HT-29 (cell line): ENCODE measurements at regions not wholly inside any gene's neighbourhood (a gene's known extent, or its start where the extent isn't known, plus 50 kb on each side); places are given as distances from the start of the nearest gene placed in this dataset.

Experiments used
- DNase-seq: peaks from one replicate; pipeline ENCODE4 v3.0.0-alpha.2; 2015; ENCODE audit warnings: low spot score

DNA sequence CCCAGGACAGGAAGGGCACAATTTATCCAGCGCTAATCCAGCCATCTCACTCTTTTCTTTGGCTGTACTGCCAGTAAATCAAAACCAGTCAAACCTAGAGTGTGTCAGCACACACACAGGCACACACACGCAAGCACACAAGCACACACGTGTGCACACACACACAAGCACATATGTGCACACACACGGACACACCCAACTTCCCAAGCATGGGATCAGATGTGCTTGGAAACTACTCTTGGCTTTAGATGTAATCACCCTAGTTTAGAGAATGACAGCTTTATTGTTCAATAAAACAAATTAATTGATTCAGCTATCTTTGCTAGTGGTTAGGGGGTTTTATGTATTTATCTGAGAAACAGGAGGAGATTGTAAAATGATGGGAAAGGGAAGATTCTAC, 615.0 kb upstream of the MKI67 start:
- DNase-seq = no peak

DNA sequence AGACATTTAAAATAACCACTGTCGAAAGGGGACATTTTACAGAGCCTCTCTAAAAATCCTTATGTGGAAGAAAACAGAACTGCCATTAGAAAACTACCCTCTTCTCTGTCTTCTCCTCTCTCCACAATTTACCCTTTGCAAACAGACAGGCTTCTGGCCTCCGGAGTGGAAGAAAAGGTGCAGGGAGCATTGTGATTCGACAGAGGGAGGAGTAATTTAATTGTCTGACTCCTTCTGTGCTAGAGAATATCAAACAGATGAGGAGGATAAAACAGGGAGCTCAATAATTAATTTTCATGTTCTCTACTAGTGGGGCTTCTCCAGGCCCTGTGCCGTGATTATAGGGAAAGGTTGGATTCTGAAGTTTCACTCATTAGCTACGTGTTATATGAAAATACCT, 615.5 kb upstream of the MKI67 start:
- no peak for DNase-seq

DNA sequence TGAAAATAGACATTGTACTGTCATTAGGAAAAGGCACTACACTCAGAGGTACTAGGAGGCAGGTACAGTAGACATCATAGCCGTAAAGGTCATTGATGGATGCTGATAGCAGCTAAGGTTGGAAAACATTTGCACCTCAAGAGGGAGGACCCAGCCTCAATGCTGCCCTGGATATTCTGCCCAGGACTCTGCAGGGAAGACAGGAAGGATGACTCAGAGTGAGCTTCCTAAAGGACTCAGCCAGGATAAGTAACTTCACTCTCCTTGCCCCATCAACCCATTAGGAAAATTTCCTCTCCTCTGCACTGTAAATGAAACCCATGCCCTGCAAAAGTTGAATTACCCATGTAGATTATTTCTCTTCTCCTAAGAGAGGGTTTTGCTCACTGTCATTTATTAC, 617.9 kb upstream of the MKI67 start:
- DNase-seq = no peak

DNA sequence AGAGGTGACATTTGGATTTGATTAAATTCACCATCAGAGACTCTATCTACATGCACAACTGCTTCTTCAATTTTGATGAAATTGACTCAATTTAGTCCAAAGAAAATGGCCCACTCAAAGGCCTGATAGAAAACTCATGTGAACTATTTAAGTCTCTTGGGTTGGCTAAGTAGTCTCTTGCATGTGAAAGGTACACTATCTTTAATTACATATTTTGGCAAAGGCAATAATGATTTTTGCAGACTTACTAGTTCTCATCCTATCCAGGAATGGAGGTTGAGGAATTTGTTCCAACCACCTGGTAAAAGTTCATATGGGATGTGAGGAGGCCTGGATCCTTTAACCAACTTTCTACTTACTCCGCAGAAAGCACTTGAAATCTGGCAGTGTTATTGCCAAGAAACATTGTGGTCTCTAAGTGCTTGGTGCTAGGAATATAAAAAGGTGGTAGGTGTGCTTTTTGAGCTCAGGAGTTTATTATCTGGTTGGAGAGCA, 618.6 kb upstream of the MKI67 start:
- no peak for DNase-seq

DNA sequence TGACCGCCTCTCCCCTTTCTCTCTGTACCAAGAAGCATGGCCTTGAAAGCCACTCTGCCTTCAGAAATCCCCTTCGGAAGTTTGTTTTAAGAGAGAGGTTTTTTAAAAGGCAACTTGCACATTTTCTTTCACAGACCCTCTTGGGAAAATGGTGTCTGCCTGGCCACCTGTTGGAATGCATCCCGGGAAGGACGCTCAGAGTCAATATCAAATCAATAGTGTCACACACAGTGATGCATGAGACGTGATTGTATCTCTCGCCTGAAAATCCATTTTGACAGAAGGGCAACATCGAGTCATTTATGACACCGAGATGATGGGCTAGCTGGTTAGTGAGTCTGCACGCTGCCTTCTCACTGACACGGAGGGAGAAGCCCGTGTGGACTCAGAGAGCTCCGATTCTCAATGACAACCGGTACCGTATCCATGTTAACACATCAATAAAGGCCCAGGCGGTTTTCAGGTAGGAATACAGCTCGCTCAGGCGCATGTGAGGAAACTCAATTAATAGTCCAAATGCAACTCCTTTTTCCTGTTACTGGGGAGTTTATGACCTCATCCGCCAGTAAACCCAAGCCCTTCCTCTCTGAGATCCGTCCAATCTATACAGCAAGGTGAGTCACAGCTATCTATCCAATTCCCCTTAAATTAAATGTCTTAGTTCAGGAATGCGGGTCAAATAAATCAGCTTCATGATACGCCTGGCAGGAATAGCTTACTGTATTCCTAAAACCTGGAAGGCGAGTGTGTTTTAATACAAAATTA, 621.5 kb upstream of the MKI67 start:
- no peak for DNase-seq

DNA sequence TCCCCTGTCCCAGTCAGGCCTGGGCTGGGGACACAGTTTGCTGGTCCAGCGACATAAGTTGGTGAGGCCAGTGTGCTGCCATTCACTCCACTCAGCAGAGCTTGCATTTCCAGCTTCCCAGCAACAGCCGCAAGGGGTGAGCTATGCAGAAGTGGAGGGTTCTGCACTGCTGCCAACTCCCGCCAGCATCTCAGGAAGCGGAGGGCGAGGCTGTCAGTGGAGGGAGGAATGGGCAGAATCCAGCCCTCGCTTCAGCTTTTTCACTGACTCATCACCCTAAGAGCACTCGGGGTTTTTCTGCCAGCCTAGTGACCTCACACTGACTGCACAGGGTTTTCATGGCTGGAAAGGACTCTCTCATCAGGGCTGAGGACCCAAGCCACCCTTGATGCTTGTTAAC, 625.1 kb upstream of the MKI67 start:
- no peak for DNase-seq

DNA sequence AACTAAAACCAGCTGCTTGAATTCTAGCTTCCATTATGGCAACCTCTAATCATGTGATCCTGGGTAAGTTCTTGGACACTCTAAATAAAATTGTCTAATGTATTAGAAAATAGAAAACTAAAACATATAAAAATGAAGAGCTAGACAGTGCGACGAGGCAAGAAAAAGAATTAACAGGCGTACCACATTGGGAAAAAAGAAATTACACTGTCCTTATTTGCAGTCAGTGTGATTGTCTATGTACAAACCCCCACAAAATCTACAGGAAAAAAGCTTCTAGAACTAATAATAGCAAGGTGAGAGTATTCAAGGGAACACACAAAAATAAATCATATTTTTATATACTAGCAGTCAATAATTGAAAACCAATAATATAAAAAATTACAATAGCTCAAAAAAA, 625.6 kb upstream of the MKI67 start:
- DNase-seq = no peak

DNA sequence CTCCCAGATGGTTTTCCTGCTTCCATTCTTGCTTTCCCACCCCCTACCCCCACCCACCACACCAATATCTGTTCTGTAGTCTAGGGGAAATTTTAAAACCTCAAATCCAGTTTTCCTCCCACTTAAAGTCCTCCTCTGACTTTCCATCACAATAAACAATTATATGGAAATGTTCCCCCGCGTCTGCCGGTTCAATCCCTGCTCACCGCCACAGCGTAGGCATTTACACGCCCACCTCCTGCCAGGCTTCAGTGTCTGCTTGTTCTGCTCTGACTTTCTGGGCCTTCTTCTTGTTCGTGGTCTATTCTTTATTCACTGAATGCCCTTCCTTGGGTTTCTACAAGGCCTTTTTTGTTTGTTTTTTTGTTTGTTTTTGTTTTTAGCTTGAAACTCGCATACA, 633.0 kb upstream of the MKI67 start:
- DNase-seq = no peak

DNA sequence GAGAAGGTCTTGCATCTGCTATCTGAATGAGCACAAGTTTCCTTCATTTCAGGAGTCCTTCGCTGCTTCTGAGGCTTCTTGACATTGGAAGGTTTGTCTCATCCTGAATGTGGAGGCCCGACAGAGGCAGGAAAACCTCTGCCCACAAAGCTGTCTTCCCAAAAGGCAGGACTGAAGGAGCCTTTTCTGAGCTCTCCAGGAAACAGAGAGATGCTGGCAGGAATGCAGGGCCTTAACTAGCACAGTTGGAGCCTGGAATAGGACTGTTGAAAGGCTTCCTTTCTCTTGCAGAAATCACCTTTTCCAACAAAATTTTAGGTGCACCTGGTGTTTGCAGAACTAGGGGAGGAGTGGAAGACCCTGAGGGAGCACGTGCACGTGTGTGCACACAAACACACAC, 637.4 kb upstream of the MKI67 start:
- DNase-seq = no peak

DNA sequence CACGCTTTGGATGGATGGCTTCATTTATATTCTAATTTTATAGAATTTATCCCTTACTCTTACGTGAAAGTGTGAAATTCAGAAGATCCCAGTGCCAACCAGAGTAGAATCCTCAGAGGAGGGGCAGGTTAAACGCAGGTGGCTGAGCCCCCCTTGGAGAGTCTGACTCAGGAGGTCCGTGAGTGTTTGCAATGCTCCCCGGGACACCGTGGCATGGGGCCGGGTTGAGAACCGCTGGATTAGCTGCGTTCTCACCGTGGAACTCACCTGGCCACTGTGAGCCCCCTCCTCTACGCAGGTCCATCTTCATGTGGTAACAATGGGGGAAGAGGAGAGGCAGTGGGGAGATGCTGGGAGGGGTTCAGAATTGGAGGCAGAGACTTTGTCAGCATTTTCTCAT, 638.0 kb upstream of the MKI67 start:
- DNase-seq = no peak

DNA sequence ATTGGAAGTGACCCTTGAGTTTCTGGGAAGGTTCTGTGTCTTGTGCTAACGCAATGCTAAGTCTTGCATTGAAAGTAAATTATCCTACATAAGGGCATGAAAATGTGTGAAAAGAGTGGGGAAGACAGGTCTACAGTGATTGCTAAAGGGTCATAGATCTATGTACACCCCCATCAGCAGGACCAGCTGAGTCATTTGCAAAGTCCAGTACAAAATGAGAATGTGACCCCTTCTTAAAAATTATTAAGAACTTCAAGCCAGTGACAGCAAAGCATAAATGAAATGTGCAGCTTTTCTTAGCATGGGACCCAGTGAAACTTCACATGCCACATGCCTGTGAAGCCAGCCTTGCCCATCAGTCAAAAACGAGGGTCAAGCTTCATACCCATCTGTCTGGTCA, 640.7 kb upstream of the MKI67 start:
- DNase-seq = no peak

DNA sequence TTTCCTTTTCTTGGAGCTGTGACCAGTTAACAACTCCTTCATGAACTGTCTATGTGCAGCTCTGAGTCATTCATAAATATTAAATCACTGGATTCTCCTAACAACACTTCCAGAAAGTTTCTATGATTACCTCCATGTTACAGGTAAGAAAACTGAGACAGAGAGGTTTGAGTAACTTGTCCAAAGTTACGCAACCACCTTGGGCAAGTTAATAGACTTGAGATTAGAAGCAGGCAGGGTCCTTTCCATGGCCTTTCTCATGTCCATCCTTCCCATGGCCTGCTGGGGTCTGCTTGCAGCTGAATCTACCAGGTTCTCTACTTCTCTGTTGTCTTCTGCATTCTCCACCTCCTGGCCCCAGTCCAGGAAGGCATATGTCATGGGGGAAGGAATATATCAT, 648.8 kb upstream of the MKI67 start:
- DNase-seq = no peak

DNA sequence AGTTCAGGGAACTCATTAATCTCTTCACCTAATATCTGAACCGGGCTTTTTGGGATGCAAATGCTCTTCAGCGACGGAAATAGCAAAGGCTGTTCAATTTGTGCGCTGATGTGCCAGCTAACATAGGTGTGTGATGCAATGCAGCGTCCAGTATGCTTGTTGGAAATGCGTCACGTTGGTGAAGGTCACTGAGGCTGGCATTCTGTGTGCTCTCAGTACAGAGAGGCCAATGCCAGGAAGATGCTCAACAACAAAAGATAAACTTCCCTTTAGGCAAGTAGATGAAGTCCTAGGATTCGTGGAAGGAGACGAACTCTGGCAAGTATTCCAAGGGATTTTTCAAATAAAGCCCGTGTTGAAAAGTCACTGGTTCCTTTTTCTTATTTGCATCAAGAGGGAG, 649.5 kb upstream of the MKI67 start:
- DNase-seq = no peak

DNA sequence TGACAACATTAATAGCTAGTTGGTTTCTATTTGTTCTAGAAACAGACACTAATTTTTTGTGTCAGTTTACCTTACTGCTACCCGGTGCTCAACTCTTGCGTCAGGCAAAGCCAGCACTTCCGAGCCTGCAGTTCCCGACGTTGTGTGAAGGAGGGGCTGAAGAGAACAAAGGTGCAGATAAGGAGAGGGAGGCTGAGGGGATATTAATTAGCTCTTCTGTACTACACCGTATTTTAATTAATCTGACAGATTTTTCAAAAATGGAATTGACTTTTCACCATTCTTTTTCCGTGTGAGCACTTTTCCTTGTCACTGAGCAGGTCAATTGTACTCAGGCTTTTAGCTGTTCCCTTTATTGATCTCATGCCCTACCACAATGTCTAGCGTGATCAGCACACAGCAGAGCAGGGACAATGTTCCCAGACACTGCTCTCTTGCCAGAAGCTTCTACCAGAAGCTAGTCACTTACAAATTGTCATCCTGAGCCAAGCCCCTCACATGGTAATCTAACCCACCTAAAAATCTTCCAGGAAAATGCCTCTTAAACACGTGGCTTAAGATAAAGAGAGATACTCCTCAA, 650.5 kb upstream of the MKI67 start:
- no peak for DNase-seq

DNA sequence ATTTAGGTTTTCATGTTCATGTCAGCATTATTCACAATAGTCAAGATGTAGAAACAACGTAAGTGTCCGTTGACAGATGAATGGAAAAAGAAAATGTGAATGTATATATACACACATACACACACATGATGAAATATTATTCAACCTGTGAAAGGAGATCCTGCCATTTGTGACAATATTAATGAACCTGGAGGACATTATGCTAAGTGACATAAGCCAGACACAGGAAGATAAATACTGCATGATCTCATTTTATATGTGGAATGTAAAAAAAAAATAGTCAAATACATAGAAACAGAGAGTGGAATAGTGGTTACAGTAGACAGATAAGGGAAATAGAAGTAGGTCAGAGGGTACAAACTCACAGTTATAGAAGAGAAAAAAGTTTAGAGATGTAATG, 651.1 kb upstream of the MKI67 start:
- no peak for DNase-seq

DNA sequence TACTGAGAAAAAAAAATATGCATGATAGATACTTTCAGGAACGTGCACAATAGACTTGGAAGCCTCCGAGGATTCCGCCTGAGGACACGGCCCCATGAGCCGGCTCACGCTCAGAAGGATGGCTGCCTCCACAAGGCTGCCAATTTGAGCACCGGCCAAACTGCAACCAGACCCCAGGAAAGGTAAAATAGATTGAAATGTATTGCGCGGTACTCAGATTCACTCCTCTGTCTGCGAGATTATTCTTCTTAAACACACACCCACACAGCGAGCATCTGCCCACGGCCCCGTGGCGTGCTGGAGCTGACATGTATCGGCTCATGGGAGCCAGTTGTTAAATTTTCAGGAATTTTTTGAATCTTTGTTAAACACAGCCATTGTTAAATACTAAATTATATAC, 653.2 kb upstream of the MKI67 start:
- no peak for DNase-seq

DNA sequence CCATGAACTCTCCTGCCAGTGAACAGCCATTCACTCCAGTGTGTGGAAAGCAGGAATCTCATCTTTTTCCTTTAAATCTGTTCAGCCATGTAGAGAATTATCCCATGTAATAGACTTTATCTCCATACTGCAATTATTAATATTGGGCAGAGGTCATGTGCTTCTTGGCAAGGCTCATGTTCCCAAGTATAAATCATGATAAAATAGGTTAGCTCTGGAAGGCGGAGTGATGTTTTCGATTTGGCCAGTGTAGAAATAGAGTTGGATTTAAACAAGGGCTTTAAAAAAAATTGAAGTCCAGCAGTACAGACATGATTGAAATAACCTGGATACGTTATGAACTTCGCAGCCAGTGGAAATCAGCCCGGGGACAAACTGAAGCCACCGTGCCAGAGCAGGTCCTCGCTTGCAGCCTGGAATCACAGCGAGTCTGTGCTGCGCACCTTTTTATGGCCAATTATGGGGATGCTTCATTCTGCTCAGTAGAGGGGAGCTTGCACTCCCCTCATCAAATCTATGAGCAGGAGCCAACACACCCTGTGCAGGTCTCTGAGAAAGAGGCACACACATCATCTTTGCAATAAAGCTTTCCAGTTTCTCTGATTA, 654.0 kb upstream of the MKI67 start:
- DNase-seq = no peak

DNA sequence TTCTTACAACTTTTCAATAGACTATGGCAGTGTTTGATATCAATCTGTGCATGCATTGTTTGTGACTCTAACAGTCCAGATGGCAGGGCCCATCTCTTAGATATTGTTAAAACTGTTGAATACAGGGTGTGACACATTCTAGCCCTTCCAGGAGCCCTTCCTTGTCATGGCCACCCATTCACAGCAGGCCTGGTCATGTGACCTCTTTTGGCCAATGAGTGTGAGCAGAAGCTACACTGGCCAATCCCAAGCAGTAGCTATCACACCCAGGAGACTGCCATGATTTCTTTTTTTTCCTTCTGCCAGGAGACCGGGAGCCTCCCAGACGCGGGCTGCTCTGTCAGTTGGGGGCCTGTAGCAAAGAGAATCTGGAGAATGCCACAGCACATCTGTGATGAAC, 655.4 kb upstream of the MKI67 start:
- DNase-seq = no peak

DNA sequence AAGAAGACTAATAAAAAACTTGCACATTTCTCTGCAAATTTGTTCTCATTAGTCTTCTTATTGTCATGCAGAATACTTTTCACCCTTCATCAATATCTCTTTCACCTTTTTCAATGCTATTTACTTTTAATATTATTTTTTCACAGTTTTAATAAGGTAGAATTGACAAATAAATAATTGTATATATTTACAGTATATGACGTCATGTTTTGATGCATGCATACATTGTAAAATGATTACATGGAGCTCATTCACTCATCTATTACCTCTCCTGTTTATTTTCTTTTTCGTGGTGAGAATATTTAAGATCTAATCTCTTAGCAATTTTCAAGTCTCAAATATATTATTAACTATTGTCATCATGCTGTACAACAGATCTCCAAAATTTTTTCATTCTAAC, 658.2 kb upstream of the MKI67 start:
- no peak for DNase-seq

DNA sequence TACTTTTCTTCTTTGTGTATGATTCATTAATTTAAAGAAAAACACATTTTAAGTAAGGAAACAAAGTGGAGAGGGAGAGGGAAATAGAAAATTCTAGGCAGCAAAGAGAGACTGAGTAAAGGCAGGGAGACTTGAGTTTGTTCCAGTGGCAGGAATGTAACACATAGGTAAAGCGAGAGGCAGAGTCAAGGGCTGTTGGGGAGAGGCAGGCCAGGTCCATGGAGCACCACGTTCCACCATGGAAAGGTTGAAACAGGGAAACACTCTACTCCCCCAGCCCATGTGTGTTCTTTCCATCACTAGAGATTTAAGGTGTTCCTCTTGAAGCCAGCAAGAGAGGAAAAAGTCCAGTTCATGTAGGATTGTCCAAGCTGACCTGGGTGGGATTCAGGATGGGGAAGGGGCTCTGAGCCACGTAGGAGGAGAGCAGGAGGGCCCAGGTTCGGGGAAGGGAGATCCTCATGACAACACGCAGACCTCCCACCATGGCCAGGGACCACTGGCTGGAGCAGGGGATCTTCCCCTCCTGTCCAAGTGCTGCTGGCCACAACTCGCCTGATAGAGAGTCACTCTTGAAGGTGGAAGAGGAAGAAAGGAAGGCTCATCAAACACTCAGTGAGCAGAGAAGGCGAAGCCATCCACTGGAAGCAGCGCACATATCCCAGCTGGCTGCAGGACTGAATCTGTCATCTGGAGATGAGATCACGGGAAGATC, 666.4 kb upstream of the MKI67 start:
- no peak for DNase-seq

DNA sequence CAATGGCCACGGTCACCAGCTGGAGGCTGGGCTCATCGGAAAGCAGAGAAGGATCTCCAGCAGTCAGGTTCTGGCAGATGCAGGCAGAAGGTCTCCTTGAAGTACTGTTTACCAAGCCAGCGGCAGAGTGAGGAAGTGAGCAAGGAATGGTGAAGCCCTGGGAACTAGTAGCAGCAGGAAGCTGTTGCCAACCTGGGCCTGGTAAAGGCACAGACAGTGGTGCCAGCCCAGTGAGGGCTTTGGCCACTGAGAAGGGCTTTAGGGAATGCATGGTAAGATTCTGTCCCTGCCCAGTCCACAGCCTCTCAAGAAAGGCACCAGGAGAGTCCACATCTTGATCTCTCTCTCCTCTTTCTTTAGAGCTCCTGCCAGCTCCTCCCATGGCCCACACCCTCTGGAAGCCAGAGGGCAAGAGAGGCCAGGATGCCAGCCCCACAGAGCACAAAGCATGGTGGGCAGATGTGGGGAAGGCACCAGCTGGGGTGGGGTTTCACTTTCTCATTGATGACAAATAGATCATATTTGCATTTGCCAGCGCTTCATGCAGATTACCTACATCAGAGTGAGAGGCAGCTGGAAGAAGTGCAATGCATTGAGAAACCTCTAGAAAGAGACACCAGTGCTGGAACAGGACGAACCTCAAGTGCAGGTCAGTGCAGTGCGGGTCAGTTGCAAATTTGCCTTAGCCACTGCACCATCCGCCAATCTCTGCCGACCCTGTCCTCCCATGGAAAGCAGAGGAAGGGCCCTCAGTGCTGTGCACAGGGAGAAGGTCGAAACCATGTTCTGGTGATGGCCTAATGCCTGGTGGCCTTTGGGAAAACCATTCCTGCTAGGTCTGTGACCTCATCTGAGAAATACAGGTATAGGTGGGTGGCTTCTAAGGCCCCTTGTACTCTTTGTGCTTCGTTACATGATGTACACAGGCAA, 667.8 kb upstream of the MKI67 start:
- DNase-seq = no peak
